ENCODE measurements at regions not wholly inside any gene's neighbourhood (a gene's known extent, or its start where the extent isn't known, plus 50 kb on each side); places are given as distances from the start of the nearest gene placed in this dataset.
"Not testable (repeated sequence)": the region's sequence is repeated elsewhere in the genome, so short reads cannot be mapped to it uniquely, and the experiment has no call there.

DNA sequence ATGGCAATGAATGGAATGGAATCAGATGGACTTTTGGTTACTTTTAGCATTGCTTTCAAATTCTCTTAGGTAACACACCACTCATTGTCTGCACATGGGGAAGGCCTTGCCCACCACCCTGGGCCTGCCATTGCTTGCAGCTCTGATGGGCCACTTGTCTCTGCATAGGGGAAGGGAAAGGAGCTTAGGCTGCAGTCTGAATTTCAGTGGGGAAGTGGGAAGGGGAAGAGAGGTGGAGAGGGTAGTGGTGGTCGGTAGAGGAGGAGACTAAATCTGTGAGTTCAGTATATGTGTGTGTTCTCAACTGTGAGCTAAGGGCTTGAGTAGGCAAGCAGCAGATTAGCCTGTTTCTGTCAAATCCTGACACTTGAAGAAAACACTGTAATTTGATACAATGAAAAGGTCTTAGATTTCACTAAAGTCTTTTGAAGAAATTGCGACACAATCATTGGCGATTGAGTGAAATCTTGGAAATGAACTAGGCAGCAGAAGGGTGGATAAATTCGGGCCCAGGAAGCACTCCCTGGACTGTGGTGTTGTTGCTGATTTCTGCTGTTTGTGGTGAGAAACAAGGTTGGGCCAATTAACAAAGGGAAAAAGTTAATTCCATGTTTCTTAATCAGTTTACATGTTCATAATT is 80.6 kb downstream of the OTOR start:
- H3K9me3 Mint-ChIP-seq: peaks cover 0 to 9% (median 0%) of the 10 kb centered on the region in 9 donors
- H3K27ac Mint-ChIP-seq: peak overlapping the region in 1 of 10 donors; percentile 6
- peaks cover 2 to 12% (median 4%) of the 10 kb centered on the region in 5 donors for H3K27me3 Mint-ChIP-seq

GRCh38 chr20:16835690-16836089 is 87.5 kb downstream of the OTOR start:
- ATAC-seq, H3K4me3 Mint-ChIP-seq, H3K9me3 Mint-ChIP-seq, POLR2A ChIA-PET, DNase-seq, H3K4me1 Mint-ChIP-seq, H3K27ac Mint-ChIP-seq, H3K36me3 Mint-ChIP-seq: not testable (repeated sequence)
- H3K27me3 Mint-ChIP-seq: peaks cover 5 to 12% (median 10%) of the 10 kb centered on the region in 5 donors

More for the DNA sequence above, 80.6 kb downstream of the OTOR start:
- H3K36me3 Mint-ChIP-seq: no peaks in the 10 kb centered on the region
- H3K4me1 Mint-ChIP-seq: no peaks in the 10 kb centered on the region
- DNase-seq (no peak), ATAC-seq (no peak)
- H3K4me3 Mint-ChIP-seq: no peak overlapping the region
- POLR2A ChIA-PET: no interaction called here

GRCh38 chr20:16842486-16843120 is 94.4 kb downstream of the OTOR start:
- no peaks in the 10 kb centered on the region for H3K36me3 Mint-ChIP-seq
- no peak for DNase-seq
- no peak overlapping the region for H3K4me3 Mint-ChIP-seq
- H3K9me3 Mint-ChIP-seq: peaks cover 0 to 5% (median 0%) of the 10 kb centered on the region in 9 donors
- H3K27ac Mint-ChIP-seq: no peak overlapping the region
- POLR2A ChIA-PET: no interaction called here
- peaks cover 0 to 9% (median 3%) of the 10 kb centered on the region in 5 donors for H3K27me3 Mint-ChIP-seq
- peaks cover 0 to 1% (median 0%) of the 10 kb centered on the region in 4 donors for H3K4me1 Mint-ChIP-seq
- no peak for ATAC-seq

DNA sequence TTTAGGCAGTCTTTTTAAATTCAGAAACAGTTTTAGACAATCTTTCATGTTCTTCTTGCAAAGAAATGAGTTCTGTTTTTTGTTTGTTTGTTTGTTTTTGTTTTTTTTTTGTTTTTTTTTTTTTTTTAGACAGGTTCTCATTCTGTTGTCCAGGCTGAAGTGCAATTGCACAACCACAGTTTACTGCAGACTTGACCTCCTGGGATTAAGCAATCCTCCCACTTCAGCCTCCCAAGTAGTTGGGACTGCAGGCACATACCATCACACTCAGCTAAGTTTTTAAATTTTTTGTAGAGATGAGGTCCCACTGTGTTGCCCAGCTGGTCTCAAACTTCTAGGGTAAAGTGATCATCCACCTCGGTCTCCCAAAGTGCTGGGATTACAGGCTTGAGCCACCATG is 96.2 kb downstream of the OTOR start:
- ATAC-seq (no peak), DNase-seq (no peak)
- Mint-ChIP-seq H3K9me3 (peaks cover 0 to 5% (median 0%) of the 10 kb centered on the region in 9 donors), H3K27ac (no peak overlapping the region), H3K4me1 (peaks cover 0 to 1% (median 0%) of the 10 kb centered on the region in 4 donors), H3K27me3 (peaks cover 0 to 7% (median 3%) of the 10 kb centered on the region in 5 donors), H3K4me3 (no peak overlapping the region), H3K36me3 (no peaks in the 10 kb centered on the region)
- POLR2A ChIA-PET: no interaction called here

DNA sequence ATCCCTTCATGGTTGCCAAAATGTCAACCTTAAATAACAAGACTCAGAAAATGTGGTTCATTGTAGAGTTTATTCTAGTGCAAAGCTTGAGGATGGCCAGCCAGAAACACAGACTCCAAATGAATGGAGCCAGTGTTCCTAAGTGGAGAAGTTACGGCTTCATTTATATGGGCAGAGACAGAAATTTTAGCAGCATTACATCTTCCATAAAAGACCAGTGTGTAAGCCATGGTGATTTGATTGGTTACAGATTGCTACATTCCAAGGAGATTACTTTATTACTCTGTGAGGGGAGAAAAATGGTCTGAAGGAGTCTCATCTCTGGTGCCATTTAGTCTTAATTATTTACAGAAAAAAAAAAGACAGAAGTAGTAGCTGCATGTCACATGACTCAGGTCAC is 97.8 kb downstream of the OTOR start:
- Mint-ChIP-seq H3K27ac (no peak overlapping the region), H3K36me3 (no peaks in the 10 kb centered on the region), H3K4me3 (no peak overlapping the region), H3K9me3 (peaks cover 0 to 5% (median 0%) of the 10 kb centered on the region in 9 donors), H3K27me3 (peaks cover 0 to 5% (median 0%) of the 10 kb centered on the region in 5 donors), H3K4me1 (peaks cover 0 to 1% (median 0%) of the 10 kb centered on the region in 4 donors)
- DNase-seq (no peak), ATAC-seq (no peak)
- POLR2A ChIA-PET: no interaction called here

DNA sequence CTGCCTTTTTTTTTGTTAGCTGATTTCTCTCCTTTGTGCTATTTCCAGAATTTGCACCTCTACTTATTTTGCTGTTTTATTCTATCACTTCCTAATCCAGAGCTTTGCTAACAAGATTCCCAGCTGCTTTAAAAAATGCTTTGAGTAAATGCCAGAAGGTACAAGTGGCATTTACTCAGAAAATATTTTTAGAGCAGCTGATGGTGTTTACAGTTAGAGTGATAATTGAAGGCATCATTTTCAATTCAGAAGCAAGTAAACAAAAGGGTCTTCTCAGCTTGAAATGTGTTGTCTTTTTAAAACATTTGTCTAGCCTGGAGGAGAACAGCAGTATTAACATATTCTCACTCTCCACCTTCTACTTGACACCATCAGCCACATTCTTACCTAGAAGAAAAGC is 99.9 kb downstream of the OTOR start:
- Mint-ChIP-seq H3K27ac (no peak overlapping the region), H3K9me3 (peaks cover 0 to 13% (median 4%) of the 10 kb centered on the region in 9 donors), H3K36me3 (no peaks in the 10 kb centered on the region), H3K27me3 (peaks cover 0 to 12% (median 1%) of the 10 kb centered on the region in 5 donors), H3K4me1 (peaks cover 0 to 1% (median 0%) of the 10 kb centered on the region in 4 donors), H3K4me3 (no peak overlapping the region)
- POLR2A ChIA-PET: no interaction called here
- DNase-seq: no peak
- no peak for ATAC-seq

GRCh38 chr20:16848526-16848925 is 100.4 kb downstream of the OTOR start:
- H3K4me3 Mint-ChIP-seq: no peak overlapping the region

GRCh38 chr20:16860914-16861313 is 112.8 kb downstream of the OTOR start:
- no peaks in the 10 kb centered on the region for H3K4me1 Mint-ChIP-seq
- no peak overlapping the region for H3K4me3 Mint-ChIP-seq
- no peak overlapping the region for H3K27ac Mint-ChIP-seq
- H3K27me3 Mint-ChIP-seq: peaks cover 11 to 35% (median 13%) of the 10 kb centered on the region in 5 donors
- H3K36me3 Mint-ChIP-seq: peaks cover 0 to 5% (median 0%) of the 10 kb centered on the region in 3 donors
- no peak for DNase-seq
- peaks cover 0 to 15% (median 7%) of the 10 kb centered on the region in 9 donors for H3K9me3 Mint-ChIP-seq
- POLR2A ChIA-PET: no interaction called here
- no peak for ATAC-seq

More at GRCh38 chr20:16848526-16848925, 100.4 kb downstream of the OTOR start:
- POLR2A ChIA-PET: no interaction called here
- peaks cover 0 to 15% (median 5%) of the 10 kb centered on the region in 9 donors for H3K9me3 Mint-ChIP-seq
- H3K27me3 Mint-ChIP-seq: peaks cover 0 to 12% (median 2%) of the 10 kb centered on the region in 5 donors
- H3K4me1 Mint-ChIP-seq: peaks cover 0 to 1% (median 0%) of the 10 kb centered on the region in 4 donors
- ATAC-seq (no peak), DNase-seq (no peak)
- H3K27ac Mint-ChIP-seq: no peak overlapping the region
- no peaks in the 10 kb centered on the region for H3K36me3 Mint-ChIP-seq

DNA sequence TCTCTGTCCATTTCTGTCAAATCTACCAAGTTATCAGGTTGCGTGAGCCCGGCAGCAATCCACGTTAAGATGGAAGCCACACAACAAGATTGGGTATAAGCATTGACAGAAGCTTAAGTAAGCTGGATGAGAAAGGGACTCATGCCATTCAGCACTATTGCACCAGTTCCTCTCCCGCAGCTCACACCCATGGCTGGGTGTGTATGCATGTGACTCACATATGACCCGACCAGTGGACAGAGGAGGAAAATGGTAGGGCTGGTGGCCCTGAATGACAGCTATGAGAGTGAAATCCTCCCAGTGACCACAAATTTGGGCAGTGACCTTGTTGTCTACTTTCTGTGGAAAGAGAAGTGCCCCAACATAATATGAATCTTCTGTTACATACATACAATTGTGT is 113.5 kb downstream of the OTOR start:
- peaks cover 0 to 11% (median 7%) of the 10 kb centered on the region in 9 donors for H3K9me3 Mint-ChIP-seq
- no peaks in the 10 kb centered on the region for H3K4me1 Mint-ChIP-seq
- H3K27ac Mint-ChIP-seq: no peak overlapping the region
- ATAC-seq (no peak), DNase-seq (no peak)
- peaks cover 6 to 35% (median 13%) of the 10 kb centered on the region in 5 donors for H3K27me3 Mint-ChIP-seq
- POLR2A ChIA-PET: no interaction called here
- peaks cover 0 to 5% (median 0%) of the 10 kb centered on the region in 3 donors for H3K36me3 Mint-ChIP-seq
- H3K4me3 Mint-ChIP-seq: no peak overlapping the region

DNA sequence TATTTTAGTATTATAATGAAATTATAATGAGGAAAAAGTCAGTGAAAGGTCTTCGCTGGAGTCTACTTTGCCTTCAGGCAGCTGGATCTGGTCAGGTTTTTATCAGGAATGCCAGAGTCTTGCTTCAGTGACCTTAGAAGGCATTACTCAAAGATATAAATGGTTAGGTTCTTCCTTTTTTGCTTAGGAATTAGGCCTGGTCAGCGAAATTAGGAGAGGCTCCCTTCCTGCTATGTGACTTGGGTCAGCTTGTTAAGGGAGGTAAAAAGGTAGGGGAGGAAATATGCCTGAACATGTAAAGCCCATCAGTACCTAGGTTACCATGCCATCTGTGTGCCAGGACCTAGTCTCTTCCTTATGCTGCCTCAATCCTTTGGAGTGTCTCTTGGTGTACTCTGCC is 115.1 kb downstream of the OTOR start:
- peaks cover 0 to 13% (median 2%) of the 10 kb centered on the region in 9 donors for H3K9me3 Mint-ChIP-seq
- no peaks in the 10 kb centered on the region for H3K4me1 Mint-ChIP-seq
- ATAC-seq: no peak
- H3K4me3 Mint-ChIP-seq: no peak overlapping the region
- H3K36me3 Mint-ChIP-seq: no peaks in the 10 kb centered on the region
- POLR2A ChIA-PET: no interaction called here
- H3K27ac Mint-ChIP-seq: no peak overlapping the region
- no peak for DNase-seq
- peaks cover 2 to 20% (median 10%) of the 10 kb centered on the region in 5 donors for H3K27me3 Mint-ChIP-seq

DNA sequence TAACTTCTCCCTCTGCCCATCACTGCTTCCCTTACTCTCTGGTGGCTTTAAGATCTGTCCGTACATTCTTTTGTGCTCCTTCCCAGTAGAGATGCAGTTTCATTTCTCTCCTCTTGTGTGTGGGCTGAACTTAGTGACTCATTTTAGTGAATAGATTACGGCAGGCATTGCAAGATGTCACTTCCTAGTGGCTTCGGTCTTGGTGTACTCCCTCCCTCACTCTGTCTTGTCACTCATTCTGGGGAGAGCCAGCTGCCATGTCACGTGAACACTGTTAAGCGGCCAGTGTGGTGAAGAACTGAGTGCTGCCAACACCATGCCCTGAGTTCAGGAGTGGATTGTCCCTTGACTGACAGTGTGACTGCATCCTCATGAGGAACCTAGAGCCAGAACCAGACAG is 115.9 kb downstream of the OTOR start:
- ATAC-seq (no peak), DNase-seq (no peak)
- Mint-ChIP-seq H3K27me3 (peaks cover 0 to 16% (median 6%) of the 10 kb centered on the region in 5 donors), H3K9me3 (peaks cover 0 to 13% (median 1%) of the 10 kb centered on the region in 9 donors), H3K4me1 (no peaks in the 10 kb centered on the region), H3K36me3 (no peaks in the 10 kb centered on the region), H3K27ac (no peak overlapping the region), H3K4me3 (no peak overlapping the region)
- POLR2A ChIA-PET: no interaction called here

GRCh38 chr20:16864963-16865362 is 116.8 kb downstream of the OTOR start:
- ATAC-seq (no peak), DNase-seq (no peak)
- Mint-ChIP-seq H3K9me3 (peaks cover 0 to 16% (median 1%) of the 10 kb centered on the region in 9 donors), H3K27ac (no peak overlapping the region), H3K27me3 (peaks cover 0 to 16% (median 8%) of the 10 kb centered on the region in 5 donors), H3K4me3 (no peak overlapping the region), H3K36me3 (no peaks in the 10 kb centered on the region), H3K4me1 (no peaks in the 10 kb centered on the region)
- POLR2A ChIA-PET: no interaction called here

DNA sequence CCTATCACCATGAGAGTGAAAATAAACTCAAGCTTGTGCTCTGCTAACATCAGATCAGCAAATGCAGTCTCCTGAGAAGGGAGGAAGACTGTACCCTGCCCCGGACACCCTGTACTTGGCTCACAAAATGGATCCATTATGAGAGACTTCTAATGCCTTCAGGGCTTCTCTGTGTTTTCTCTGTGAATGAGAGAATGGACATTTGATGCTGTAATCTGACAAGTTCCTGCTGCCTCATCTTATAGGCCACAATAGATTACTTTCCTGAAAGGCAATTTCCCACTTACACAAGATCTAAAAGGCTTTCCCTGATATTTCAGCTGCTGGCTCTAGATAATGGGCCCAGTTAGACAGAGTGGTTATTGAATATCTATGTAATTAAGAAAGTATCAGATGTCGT is 117.2 kb downstream of the OTOR start:
- no peaks in the 10 kb centered on the region for H3K36me3 Mint-ChIP-seq
- H3K4me1 Mint-ChIP-seq: no peaks in the 10 kb centered on the region
- H3K27ac Mint-ChIP-seq: no peak overlapping the region
- no peak for ATAC-seq
- peaks cover 0 to 16% (median 1%) of the 10 kb centered on the region in 9 donors for H3K9me3 Mint-ChIP-seq
- H3K27me3 Mint-ChIP-seq: peaks cover 0 to 16% (median 8%) of the 10 kb centered on the region in 5 donors
- H3K4me3 Mint-ChIP-seq: no peak overlapping the region
- POLR2A ChIA-PET: no interaction called here
- no peak for DNase-seq

Measured in naive thymus-derived CD8-positive, alpha-beta T cell (primary cell).